Hepatocyte (in vitro differentiated cells): ENCODE measurements at regions not wholly inside any gene's neighbourhood (a gene's known extent, or its start where the extent isn't known, plus 50 kb on each side); places are given as distances from the start of the nearest gene placed in this dataset.
A peak's percentile ranks its signal among the peaks of the same experiment; 100 is the strongest.

Experiments
- DNase-seq: peaks from one replicate; pipeline ENCODE4 v3.0.0-alpha.2; 2016; ENCODE audit warnings: low spot score
- H2AFZ ChIP-seq: fragments of 200-600 bp; sonication (generic); 2 replicates; pipeline ENCODE4 v1.6.0; 2016; ENCODE audit warnings: antibody characterized with exemption, mild to moderate bottlenecking
- H3K27ac ChIP-seq: fragments of 200-600 bp; sonication (generic); 2 replicates; pipeline ENCODE4 v1.5.1; 2016; ENCODE audit warnings: mild to moderate bottlenecking
- H3K27me3 ChIP-seq: fragments of 200-600 bp; sonication (generic); 2 replicates; pipeline ENCODE4 v1.6.1; 2016
- H3K36me3 ChIP-seq: fragments of 200-600 bp; sonication (generic); replicated peaks from 2 replicates; pipeline ENCODE4 v1.5.1; 2016; ENCODE audit warnings: low read depth; ENCODE audit not compliant: insufficient read depth
- H3K4me1 ChIP-seq: fragments of 200-600 bp; sonication (generic); 2 replicates; pipeline ENCODE4 v1.5.1; 2016; ENCODE audit warnings: mild to moderate bottlenecking, moderate library complexity; ENCODE audit not compliant: insufficient read depth
- H3K4me2 ChIP-seq: fragments of 200-600 bp; sonication (generic); 2 replicates; pipeline ENCODE4 v1.6.0; 2016
- H3K4me3 ChIP-seq: fragments of 200-600 bp; sonication (generic); 2 replicates; pipeline ENCODE4 v1.5.1; 2016; ENCODE audit warnings: mild to moderate bottlenecking
- H3K79me2 ChIP-seq: fragments of 200-600 bp; sonication (generic); 2 replicates; pipeline ENCODE4 v1.6.0; 2017; ENCODE audit warnings: mild to moderate bottlenecking
- H3K9me2 ChIP-seq: fragments of 200-600 bp; sonication (generic); replicated peaks from 2 replicates; pipeline ENCODE4 v1.6.0; 2017; ENCODE audit warnings: mild to moderate bottlenecking; ENCODE audit not compliant: insufficient read depth
- H3K9me3 ChIP-seq: fragments of 200-600 bp; sonication (generic); 2 replicates; pipeline ENCODE4 v1.5.1; 2016; ENCODE audit warnings: low read depth, mild to moderate bottlenecking
- H4K20me1 ChIP-seq: fragments of 200-600 bp; sonication (generic); 2 replicates; pipeline ENCODE4 v1.6.0; 2016; ENCODE audit warnings: mild to moderate bottlenecking; ENCODE audit not compliant: insufficient read depth, poor library complexity, severe bottlenecking
- CTCF ChIP-seq: fragments of 200-600 bp; sonication (generic); IDR thresholded peaks from 2 replicates; pipeline ENCODE4 v1.5.1; 2016; ENCODE audit warnings: antibody characterized with exemption, mild to moderate bottlenecking; ENCODE audit not compliant: poor library complexity
- EZH2 ChIP-seq: fragments of 200-600 bp; sonication (generic); IDR thresholded peaks from 2 replicates; pipeline ENCODE4 v1.6.1; 2016; ENCODE audit warnings: antibody characterized with exemption, mild to moderate bottlenecking, borderline replicate concordance
- EZH2phosphoT487 ChIP-seq: fragments of 200-600 bp; sonication (generic); IDR thresholded peaks from one replicate; pipeline ENCODE4 v1.6.1; 2018; ENCODE audit warnings: antibody characterized with exemption, mild to moderate bottlenecking, low read depth, moderate library complexity; ENCODE audit not compliant: unreplicated experiment, severe bottlenecking
- WGBS: methylation state at CpG from one replicate; pipeline ENCODE4 v1.1.6; 2016; ENCODE audit warnings: low lambda C conversion rate; ENCODE audit errors: missing lambda C conversion rate; 5-methylcytosine and 5-hydroxymethylcytosine counted together

GRCh38 chr5:116971131-116971530, 396.5 kb upstream of the SEMA6A start:
- Histone ChIP-seq H4K20me1 (no peaks in the 10 kb centered on the region), H3K27me3 (no peaks in the 10 kb centered on the region), H3K4me3 (no peak overlapping the region), H3K79me2 (no peaks in the 10 kb centered on the region), H2AFZ (no peak overlapping the region), H3K9me2 (no peaks in the 10 kb centered on the region), H3K36me3 (no peaks in the 10 kb centered on the region), H3K4me1 (no peaks in the 10 kb centered on the region), H3K4me2 (no peak overlapping the region), H3K27ac (no peak overlapping the region), H3K9me3 (no peaks in the 10 kb centered on the region)
- no peak for TF ChIP-seq EZH2
- TF ChIP-seq EZH2phosphoT487, result no peak
- TF ChIP-seq CTCF, result no peak
- 86% methylated on average over 5 of the region's 5 CpGs for WGBS
- no peak for DNase-seq

- Histone ChIP-seq H2AFZ (no peak overlapping the region), H3K27me3 (no peaks in the 10 kb centered on the region), H3K27ac (no peak overlapping the region), H3K9me3 (no peaks in the 10 kb centered on the region), H3K9me2 (no peaks in the 10 kb centered on the region), H4K20me1 (no peaks in the 10 kb centered on the region), H3K79me2 (no peaks in the 10 kb centered on the region), H3K4me3 (no peak overlapping the region), H3K4me2 (no peak overlapping the region), H3K36me3 (no peaks in the 10 kb centered on the region), H3K4me1 (no peaks in the 10 kb centered on the region)
- TF ChIP-seq EZH2phosphoT487, result no peak
- no peak for TF ChIP-seq EZH2
- TF ChIP-seq CTCF, result no peak
- DNase-seq, result peak; percentile 6
- WGBS, result 43% methylated on average over 2 of the region's 2 CpGs
Observed at GRCh38 chr5:116970318-116970717, 395.7 kb upstream of the SEMA6A start.

- Histone ChIP-seq H3K4me2 (no peak overlapping the region), H3K27me3 (no peaks in the 10 kb centered on the region), H3K9me2 (no peaks in the 10 kb centered on the region), H3K4me1 (no peaks in the 10 kb centered on the region), H3K4me3 (no peak overlapping the region), H3K9me3 (no peaks in the 10 kb centered on the region), H4K20me1 (no peaks in the 10 kb centered on the region), H2AFZ (no peak overlapping the region), H3K27ac (no peak overlapping the region), H3K79me2 (no peaks in the 10 kb centered on the region), H3K36me3 (no peaks in the 10 kb centered on the region)
- WGBS, result 97% methylated on average over 5 of the region's 5 CpGs
- DNase-seq, result no peak
- TF ChIP-seq EZH2phosphoT487, result no peak
- TF ChIP-seq EZH2, result no peak
- TF ChIP-seq CTCF, result no peak
Observed at GRCh38 chr5:116964438-116964837, 389.8 kb upstream of the SEMA6A start.

GRCh38 chr5:116961021-116961420, 386.4 kb upstream of the SEMA6A start:
- Histone ChIP-seq H3K4me2 (no peak overlapping the region), H3K36me3 (no peaks in the 10 kb centered on the region), H3K4me1 (no peaks in the 10 kb centered on the region), H3K4me3 (no peak overlapping the region), H3K27ac (no peak overlapping the region), H2AFZ (no peak overlapping the region), H3K79me2 (no peaks in the 10 kb centered on the region), H4K20me1 (no peaks in the 10 kb centered on the region), H3K9me2 (no peaks in the 10 kb centered on the region), H3K27me3 (no peaks in the 10 kb centered on the region), H3K9me3 (no peaks in the 10 kb centered on the region)
- no peak for DNase-seq
- WGBS, result 88% methylated on average over 4 of the region's 4 CpGs
- TF ChIP-seq EZH2 (no peak), CTCF (no peak), EZH2phosphoT487 (no peak)
